Endothelial cell of umbilical vein (primary cell): ENCODE measurements at regions not wholly inside any gene's neighbourhood (a gene's known extent, or its start where the extent isn't known, plus 50 kb on each side); places are given as distances from the start of the nearest gene placed in this dataset.

ENCODE experiments used
- MAX ChIP-seq: IDR thresholded peaks from 2 replicates; pipeline ENCODE4 v1.6.1; 2011; ENCODE audit not compliant: insufficient read depth, insufficient read length
- MYC ChIP-seq: IDR thresholded peaks from one replicate; pipeline ENCODE4 v1.6.1; 2011; ENCODE audit warnings: mild to moderate bottlenecking, low read depth, low read length
- POLR2A ChIP-seq: IDR thresholded peaks from 2 replicates; pipeline ENCODE4 v1.6.1; 2012; ENCODE audit warnings: low read depth, mild to moderate bottlenecking, control low read depth, low read length
- POLR2AphosphoS5 ChIP-seq: IDR thresholded peaks from 2 replicates; pipeline ENCODE4 v1.6.1; 2012; ENCODE audit warnings: low read depth, mild to moderate bottlenecking, control low read depth, low read length, moderate library complexity; ENCODE audit not compliant: insufficient read depth
- TF ChIP-seq, protein P1 (sequence below), 2 donors: IDR thresholded peaks; 1 replicate in 1 of 2; 2 replicates in 1 of 2; pipeline ENCODE4 v1.5.1; 2011; ENCODE audit warnings: low read length in 2 of 2, mild to moderate bottlenecking in 2 of 2, moderate library complexity in 2 of 2, control low read depth in 1 of 2, inconsistent platforms in 1 of 2, low read depth in 1 of 2; ENCODE audit not compliant: insufficient read depth in 1 of 2; ENCODE audit errors: extremely low read depth in 1 of 2

DNA sequence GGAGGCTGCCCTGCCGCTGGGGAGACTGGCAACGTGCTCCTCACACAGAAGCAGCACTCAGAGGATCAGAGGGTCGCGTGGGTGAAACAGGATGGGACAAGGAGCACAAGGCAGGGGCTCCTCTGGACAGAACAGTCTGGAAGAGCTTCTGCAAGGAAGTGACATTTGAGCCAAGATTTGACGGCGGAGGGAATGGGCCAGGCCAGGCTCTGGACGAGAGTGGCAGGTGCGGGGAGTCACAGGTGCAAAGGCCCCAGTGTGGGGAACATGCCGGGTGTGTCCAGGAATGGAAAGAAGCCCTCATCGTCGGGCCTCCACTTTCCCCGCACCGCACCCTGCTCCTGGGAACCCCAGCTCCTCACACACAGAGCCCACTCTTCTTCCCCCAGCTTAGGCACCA lies 84.0 kb downstream of the RFLNA start:
- TF ChIP-seq MYC: no peak
- TF ChIP-seq, protein P1, sequence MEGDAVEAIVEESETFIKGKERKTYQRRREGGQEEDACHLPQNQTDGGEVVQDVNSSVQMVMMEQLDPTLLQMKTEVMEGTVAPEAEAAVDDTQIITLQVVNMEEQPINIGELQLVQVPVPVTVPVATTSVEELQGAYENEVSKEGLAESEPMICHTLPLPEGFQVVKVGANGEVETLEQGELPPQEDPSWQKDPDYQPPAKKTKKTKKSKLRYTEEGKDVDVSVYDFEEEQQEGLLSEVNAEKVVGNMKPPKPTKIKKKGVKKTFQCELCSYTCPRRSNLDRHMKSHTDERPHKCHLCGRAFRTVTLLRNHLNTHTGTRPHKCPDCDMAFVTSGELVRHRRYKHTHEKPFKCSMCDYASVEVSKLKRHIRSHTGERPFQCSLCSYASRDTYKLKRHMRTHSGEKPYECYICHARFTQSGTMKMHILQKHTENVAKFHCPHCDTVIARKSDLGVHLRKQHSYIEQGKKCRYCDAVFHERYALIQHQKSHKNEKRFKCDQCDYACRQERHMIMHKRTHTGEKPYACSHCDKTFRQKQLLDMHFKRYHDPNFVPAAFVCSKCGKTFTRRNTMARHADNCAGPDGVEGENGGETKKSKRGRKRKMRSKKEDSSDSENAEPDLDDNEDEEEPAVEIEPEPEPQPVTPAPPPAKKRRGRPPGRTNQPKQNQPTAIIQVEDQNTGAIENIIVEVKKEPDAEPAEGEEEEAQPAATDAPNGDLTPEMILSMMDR (IDR thresholded peaks at IDR 0.05; ENCODE audit: extremely low read depth in 1 of 2, insufficient read depth in 1 of 2, low read depth in 1 of 2, low read length in 2 of 2): no peak
- TF ChIP-seq POLR2AphosphoS5: no peak
- no peak for TF ChIP-seq MAX
- TF ChIP-seq POLR2A: no peak
